ENCODE measurements at regions not wholly inside any gene's neighbourhood (a gene's known extent, or its start where the extent isn't known, plus 50 kb on each side); places are given as distances from the start of the nearest gene placed in this dataset.

DNA sequence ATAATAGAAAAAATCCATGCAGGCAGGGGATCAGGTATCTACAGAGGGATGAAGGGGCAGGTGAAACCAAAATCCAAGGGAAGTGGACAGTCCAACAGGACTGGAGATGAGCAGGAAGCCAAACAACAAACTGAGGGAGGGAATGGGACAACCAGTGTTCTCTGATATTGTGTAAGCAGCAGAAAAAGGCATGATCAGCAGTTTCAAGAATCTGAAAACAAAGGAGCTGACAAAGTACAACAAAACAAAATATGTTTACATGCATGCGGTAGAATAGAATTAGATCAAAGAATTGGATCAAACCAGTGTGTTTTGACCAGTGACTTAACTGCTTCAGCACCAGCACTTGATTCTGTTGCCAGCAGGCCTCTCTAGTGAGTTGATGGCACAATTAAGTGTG, 729.7 kb downstream of the RFPL4B start:
- DNase-seq (ENCODE audit: low read depth in 2 of 3, low spot score in 1 of 3), result no peak

DNA sequence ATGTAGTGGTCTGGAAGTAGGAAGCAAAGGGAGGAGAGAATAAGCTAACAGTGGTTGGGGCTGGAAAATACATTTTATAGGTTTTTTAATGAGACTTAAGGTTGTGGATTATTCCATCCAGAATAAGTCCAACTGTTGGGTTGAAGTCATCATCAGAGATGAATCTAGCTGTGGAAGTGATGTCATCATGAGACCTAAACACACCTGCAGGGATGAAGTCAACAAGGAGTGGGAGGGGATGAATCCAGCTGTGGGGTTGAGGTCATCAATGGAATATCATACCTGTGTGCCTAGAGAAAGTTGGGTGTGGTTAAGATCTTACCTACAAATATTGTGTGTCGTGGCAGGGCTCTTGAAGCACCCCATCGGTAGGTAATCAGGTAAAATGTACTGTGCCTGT, 730.7 kb downstream of the RFPL4B start:
- DNase-seq (ENCODE audit: low read depth in 2 of 3, low spot score in 1 of 3), result no peak

DNA sequence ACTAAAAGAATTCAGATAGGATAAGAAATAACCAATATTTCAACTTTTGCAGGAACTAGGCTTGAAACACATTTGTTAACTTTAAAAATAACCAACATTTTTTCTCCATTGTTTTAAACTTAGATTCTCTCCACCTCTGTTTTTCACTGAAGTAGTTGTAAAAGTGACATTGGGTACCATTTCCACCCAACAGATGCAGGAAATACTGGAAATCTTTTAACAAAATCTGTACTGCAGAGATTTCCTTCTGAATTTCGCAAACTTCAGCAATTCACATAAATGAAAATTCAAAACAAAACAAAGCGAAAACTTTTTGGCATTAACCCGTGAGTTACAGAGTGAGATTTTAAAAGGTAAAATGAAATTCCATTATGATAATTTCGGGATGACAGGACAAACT, 731.7 kb downstream of the RFPL4B start:
- no peak for DNase-seq (ENCODE audit: low read depth in 2 of 3, low spot score in 1 of 3)

DNA sequence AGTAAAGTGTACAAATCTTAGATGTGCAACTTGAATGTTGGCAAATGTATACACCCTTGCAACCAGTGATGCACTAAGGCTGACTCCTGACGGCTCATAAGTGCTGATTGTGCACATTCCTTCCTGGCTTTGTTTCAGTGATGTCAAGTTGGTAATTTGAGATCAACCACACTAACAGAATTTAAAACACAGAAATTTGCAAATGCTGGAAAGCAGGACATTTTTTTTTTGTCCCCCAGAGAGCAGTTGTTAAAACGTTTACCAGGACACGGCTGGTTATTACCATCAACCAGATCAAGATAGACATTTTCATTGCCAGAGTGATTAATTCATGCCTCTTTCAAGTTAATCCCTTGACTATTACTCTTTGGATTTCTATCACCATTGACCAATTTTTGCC, 735.6 kb downstream of the RFPL4B start:
- DNase-seq (ENCODE audit: low read depth in 2 of 3, low spot score in 1 of 3), result no peak

DNA sequence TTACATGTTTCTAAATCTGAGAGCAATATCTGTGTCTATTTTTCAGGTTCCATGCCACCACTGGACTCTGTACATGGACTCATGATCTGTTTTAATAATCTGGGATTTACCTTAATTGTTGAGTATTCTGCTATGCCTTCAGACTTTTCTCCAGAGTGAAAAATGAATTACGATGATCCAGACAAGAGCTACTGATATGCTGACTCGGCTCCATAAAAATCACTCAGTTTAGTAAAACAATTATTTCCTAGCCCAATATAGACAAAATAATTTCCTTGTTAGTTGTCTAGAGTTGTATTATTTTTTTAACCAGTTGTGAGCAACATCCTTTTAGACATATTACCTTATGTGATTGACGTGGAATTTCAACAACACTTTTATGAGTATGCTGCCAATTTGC, 736.8 kb downstream of the RFPL4B start:
- DNase-seq (ENCODE audit: low read depth in 2 of 3, low spot score in 1 of 3), result no peak

DNA sequence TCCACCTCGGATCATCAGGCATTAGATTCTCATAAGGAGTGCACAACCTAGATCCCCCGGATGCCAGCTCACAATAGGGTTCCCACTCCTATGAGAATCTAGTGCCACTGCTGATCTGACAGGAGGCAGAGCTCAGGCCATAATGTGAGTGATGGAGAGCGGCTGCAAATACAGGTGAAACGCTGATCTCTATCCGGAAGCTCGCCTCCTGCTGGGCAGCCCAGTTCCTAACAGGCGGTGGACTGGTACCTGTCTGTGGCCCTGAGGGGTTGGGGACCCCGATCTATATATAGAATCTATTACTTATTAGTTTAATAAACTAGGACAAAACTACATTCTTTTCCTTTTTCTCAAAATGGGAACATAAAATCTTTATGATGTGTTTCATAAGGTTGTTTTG, 741.9 kb downstream of the RFPL4B start:
- no peak for DNase-seq (ENCODE audit: low read depth in 2 of 3, low spot score in 1 of 3)

DNA sequence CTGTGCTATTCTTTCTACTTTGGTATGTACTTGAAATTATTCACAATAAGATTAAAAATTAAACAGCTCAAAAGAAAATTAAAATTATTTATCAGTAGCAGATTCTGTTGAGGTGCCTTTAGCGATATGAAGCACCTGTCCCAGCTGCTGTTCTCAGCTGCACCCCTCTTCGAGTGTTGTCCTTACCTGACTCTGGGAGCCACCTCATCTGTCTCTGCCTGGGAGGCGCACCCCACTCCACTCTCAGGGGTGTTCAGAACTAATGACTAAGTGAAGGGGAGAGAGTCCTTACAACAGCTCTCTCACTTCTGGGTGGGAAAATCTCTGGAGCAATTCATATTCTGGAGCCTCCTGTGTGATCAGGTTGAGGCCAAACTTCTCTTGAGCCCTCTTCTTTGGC, 745.7 kb downstream of the RFPL4B start:
- no peak for DNase-seq (ENCODE audit: low read depth in 2 of 3, low spot score in 1 of 3)

DNA sequence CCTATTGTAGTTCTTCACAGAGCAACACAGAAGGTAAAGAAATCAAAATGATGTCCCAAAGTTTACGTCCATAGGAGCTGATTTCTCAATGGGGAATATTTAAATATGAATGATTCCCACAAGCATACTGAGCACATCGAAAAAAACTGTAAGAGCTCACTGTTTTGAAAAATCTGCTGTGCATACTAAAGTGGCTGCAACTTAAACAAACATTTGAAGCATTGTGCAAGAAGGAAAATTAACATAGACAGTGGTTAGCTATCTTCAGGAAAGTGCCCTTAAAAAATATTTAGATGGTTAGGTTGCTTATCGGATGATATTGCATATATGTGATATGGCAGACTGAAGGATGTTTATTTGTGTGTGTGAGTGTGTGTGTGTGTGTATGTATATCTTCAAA, 747.6 kb downstream of the RFPL4B start:
- no peak for DNase-seq (ENCODE audit: low read depth in 2 of 3, low spot score in 1 of 3)

DNA sequence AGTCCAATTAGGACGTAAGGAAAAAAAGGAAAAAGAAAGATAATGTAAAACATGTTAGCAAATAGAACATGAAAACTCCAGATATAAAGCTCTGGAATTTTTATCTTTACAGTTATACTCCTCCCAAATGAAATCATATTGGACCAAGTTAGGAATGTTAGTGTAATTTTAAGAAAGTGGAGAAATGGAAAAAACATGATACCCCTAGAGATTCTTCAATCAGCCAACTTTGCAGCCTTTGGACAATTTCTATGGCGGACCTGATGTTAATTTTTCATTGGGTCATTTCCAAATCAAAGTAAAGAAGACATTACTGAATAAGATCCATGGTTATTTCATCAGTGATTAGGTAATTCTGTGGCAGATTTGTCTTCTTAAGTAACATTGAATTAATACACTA, 748.7 kb downstream of the RFPL4B start:
- DNase-seq (ENCODE audit: low read depth in 2 of 3, low spot score in 1 of 3), result no peak

DNA sequence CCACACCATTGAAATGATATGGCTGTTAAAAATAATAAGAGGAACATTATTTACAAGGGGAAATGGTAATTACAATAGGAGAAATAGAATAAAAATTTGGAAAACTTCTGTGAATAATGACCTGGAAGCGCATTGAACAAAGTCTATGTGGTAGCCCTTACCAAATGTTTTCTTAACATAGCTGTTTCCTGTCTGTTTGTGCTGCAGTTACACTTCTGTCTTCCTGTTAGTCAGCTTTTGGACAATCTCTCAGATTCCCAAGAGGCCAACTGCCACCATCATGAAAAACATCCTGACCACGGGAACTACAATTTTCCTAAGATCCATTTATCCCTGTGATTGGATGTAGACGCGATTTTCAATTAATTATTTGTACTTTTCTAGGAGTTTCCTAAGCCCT, 754.4 kb upstream of the MARCKS start:
- DNase-seq (ENCODE audit: low read depth in 2 of 3, low spot score in 1 of 3), result no peak

DNA sequence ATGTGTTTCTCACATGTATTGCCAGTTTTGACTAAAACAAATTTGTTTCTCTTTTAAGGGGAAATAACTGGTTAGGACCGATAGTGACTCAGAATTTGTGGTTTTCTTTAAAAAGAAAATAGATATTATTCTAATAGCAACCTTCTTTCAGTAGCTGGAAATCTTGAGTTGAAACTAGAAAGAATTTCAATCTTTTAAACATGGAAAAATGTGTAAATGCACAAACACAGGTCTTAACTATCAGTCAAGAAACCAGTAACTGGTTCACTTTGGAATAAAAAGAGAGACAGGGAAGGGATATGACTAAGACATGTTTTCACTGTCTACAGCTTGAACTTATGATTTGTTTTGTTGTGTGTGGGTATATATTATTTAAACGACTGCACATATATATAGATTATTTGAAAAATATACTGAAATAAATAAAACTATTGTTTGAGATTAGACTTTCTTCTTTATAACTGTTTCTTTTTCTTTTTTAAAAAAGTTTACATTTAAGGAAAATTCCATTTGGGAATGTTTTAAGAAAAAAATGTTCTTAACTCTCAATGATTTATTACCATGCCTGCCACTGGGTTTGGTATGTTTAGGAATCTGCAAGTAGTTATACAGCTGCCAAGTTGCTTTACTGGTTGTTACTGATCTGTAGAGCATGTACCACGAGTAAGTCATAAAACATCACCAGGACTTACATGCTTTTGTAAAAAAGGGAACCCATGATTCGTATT, 753.3 kb upstream of the MARCKS start:
- DNase-seq (ENCODE audit: low read depth in 2 of 3, low spot score in 1 of 3), result no peak

DNA sequence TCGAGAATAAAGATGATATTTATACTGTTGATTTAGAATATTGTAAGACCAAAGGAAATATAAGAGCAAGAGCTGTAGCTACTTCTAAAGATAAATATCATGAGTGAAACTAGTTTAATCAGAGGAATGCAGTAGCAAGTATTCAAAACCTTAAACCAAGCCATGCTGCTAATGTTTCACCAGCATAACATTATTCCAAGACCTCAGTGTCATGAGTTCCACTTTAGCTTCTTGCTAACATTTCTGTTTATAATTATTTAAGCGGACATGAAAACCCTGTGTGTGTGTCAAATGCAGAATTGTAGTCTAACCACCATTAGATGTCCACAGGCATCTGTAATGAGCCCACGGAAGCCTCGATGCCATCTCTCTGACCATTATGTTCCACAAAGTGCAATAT, 752.6 kb upstream of the MARCKS start:
- DNase-seq (ENCODE audit: low read depth in 2 of 3, low spot score in 1 of 3), result no peak

DNA sequence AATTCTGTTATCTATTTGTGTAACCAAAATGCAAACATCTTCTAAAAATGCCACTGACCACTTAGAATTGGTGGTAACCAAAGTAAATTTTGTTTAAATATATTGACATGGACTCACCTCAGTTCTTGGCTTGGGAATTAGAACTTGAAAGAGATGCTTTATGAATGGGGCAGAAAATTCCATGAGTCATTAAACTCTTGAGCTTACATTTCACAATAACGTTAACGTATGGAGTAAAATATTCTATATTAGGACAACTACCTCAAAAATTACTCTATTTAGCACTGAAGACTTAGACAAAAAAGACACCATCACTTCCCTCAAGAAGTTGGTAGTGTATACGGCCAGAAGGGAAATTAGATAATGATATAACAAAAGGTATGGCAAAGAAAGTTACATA, 752.2 kb upstream of the MARCKS start:
- no peak for DNase-seq (ENCODE audit: low read depth in 2 of 3, low spot score in 1 of 3)

DNA sequence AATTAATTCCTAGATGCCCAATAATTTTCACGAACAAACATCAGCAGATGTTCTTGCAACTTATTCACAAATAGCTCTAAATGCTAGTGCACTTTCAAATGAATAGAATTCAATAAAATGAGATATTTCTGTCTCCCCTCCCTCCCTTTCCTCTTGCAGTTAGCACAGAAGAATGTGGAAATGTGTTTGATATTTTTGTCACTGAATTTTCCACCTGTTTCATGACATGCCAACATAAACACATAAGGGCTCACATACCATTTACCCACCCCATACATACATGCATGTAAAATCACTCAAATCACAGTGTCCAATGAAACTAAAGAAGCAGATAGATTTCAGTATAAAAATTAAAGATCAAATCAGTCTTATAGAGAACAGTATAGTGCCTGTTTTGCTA, 746.9 kb upstream of the MARCKS start:
- no peak for DNase-seq (ENCODE audit: low read depth in 2 of 3, low spot score in 1 of 3)

DNA sequence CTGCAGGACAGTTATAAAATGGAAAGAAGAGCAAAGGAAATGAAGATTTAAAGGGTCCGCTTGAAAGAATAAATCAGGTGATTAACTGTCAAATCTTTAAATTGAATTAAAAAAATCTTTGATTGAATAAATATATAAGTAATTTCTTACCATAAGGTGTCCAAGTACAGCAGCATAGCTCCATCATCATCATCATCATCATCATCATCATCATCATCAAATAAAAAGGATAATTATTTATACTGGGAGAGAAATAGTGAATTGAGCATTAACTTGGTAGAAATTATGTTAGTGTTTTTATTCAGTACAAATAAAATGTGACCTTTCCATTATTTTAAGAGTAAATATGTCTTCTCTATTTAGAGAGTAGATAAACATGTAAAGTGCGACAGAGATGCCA, 745.6 kb upstream of the MARCKS start:
- DNase-seq (ENCODE audit: low read depth in 2 of 3, low spot score in 1 of 3), result no peak

DNA sequence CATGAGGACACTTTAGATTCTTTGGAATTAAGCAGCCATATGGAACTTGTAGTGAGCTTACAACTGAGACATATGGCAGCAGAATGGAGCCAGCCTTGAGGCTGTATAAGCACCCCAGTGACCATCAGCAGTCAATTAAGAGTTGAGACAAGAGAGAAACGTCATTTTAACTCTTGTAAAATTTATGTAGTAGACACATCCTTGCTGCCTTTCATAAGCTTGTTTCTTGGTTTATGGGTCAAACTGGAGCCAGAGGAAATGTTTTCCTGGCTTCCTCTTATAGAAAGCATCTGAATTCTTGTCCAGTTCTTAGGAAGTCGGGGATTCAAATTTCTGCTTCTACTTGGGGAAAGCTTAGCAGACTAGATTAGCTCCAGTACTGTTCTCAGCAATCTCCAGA, 745.1 kb upstream of the MARCKS start:
- DNase-seq (ENCODE audit: low read depth in 2 of 3, low spot score in 1 of 3), result no peak

DNA sequence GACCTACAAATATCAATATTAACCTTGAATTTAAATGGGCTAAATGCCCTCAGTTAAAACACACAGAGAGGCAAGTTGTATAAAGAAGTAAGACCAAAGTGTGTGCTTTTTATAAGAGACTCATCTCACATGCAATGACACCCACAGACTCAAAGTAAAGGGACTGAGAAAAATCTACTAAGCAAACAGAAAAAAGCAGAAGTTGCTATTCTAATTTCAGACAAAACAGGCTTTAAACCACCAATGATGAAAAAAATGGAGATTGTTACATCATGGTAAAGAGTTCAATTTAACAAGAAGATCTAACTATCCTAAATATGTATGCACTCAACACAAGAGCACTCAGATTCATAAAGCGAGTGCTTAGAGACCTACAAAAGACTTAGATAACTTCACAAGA, 741.9 kb upstream of the MARCKS start:
- DNase-seq (ENCODE audit: low read depth in 2 of 3, low spot score in 1 of 3), result no peak

DNA sequence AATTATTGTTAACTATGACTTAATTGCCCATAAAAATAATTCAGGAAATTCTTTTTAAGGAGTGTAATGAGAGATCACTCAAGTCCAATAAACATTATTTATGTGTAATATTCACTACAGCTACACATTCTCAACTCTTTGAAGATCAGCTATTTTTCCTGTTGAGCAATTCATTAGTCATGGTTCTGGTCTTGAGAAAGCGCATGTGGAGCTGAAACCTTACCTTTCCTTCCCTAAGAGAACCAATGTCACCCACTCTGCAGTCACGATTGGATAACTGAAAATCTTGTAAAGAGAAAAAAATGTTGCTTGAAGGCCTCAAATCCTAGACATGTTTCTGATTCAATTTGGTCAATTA, 736.9 kb upstream of the MARCKS start:
- DNase-seq (ENCODE audit: low read depth in 2 of 3, low spot score in 1 of 3), result no peak

DNA sequence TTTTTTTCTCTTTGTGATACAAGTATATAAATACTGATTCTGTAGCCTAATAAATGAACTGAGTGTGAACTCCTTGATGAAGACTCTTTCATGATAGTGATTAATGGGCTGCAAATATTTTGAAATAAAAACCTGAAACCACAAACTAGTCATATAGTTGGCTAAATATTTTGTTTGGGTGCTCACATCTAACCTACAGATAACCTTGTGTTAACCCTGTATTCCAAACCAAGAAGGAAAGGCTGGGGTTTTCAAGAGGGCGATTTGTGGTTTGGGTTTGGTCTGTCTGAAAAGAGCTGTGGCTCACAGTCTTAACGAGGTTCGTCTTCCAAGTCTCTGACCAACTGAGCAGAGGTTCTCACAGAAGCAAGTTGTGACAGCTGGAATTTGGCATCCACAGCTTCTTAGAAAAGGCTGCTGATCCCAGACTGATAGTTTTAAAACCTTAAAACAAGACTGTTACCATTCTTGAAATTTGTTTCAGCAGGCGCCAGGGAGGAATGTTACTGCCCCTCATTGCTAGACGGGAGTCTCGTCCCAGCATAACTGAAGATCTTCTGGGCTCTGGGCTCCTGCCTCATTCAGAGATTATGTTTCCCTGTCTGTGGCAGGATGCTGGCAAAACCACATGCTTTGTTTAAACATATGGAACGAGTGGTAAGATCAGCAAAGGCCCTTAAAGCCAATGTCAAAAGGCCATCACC, 736.4 kb upstream of the MARCKS start:
- no peak for DNase-seq (ENCODE audit: low read depth in 2 of 3, low spot score in 1 of 3)

DNA sequence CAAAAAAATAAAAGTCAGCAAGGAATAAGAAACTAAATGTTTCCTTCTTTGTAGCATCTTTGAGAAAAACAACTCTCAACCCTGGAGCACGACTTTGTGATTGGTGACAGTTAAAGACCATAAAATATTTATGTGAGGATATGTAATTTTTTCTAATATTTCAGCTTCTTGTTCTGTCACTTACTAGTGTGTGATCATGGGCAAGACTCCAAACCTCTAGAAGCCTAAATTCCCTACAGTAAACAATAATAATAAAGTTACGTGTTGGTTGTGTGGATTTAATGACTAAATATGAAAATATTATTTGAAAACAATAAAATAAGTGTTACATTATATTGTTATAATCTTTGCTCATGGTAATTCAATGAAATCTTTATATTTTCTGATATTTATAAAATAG, 735.6 kb upstream of the MARCKS start:
- no peak for DNase-seq (ENCODE audit: low read depth in 2 of 3, low spot score in 1 of 3)

DNA sequence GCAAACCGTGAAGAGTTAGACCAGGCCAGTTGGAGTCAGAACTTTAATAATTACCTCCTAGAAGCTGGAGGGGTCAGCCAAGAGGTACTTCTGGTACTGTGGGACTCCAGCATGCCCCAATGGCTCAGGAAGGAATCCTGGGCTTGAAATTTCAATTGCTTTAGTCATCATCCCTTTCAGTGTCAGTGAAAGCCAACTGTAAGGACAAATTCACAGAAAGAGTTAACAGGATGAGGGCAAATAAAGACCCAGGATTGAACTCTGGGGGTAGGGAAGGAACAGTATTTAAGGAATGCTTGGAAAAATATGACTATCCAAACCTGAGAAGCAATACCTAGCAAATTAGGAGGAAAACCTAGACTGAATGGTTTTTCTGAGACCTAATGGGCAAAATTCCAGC, 735.1 kb upstream of the MARCKS start:
- no peak for DNase-seq (ENCODE audit: low read depth in 2 of 3, low spot score in 1 of 3)

DNA sequence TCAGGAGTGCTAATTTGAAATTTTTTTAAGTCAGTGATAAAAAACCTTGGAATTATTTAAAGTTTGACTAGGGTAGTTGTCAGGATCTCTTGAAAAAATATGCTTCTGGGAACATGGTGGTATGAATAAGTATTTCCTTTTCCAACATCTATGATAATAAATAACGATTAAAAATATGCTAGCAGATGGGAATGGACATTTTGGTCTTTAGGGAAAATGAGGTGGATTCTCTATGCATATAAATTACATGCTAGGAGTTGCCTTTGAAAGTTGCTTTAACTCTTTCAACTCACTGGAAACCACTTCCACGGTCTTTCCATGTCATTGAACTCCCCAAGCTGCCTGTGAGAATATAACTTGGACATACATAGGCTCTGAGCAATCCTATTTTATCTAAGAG, 731.5 kb upstream of the MARCKS start:
- DNase-seq (ENCODE audit: low read depth in 2 of 3, low spot score in 1 of 3), result no peak

DNA sequence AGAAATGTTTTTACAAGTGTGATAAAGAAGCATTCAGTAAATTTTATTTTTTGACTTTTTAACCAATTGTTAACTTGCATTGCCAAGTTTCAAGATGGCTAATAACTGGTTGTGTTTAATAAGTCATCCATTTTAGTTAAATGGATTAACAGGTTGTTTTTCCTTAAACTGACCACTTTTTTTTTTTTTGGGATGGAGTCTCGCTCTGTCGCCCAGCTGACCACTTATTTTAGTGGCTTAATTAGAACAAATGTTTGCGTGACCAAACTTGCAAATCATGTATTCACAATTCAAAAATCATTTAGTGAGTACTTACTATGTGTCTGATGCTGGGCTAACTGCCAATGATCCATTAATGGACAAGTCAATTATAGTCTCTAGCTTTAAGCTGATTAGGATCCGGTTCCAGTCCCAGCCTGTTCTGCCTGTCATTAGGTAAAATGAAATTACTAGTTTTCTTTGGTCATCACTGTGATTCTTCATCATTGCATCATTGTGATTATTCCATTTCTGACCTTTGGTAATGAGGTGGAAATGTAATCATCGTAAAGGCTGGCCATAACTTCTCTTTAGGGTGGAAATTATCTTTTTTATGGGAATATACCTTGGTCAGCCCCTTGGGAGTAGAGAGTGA, 729.2 kb upstream of the MARCKS start:
- no peak for DNase-seq (ENCODE audit: low read depth in 2 of 3, low spot score in 1 of 3)
